Astrocyte (in vitro differentiated cells and primary cell): ENCODE measurements at regions not wholly inside any gene's neighbourhood (a gene's known extent, or its start where the extent isn't known, plus 50 kb on each side); places are given as distances from the start of the nearest gene placed in this dataset.

Source experiments
- DNase-seq: peaks from one replicate; pipeline ENCODE4 v3.0.0-alpha.2; 2010; ENCODE audit warnings: low read depth
- FAIRE-seq: peaks from 2 replicates; lab custom pipeline; 2011; peaks lifted over from hg19 to GRCh38; lab: Jason Lieb, UNC
- H2AFZ ChIP-seq: 2 replicates; pipeline ENCODE4 v1.6.0; 2012; ENCODE audit warnings: low read depth, low read length, inconsistent platforms
- H3K27ac ChIP-seq: 2 replicates; pipeline ENCODE4 v1.5.1; 2011; ENCODE audit warnings: low read depth, low read length, inconsistent platforms
- H3K27me3 ChIP-seq: 2 replicates; pipeline ENCODE4 v1.6.0; 2011; ENCODE audit warnings: low read length, inconsistent platforms; ENCODE audit not compliant: insufficient read depth
- H3K36me3 ChIP-seq: 2 replicates; pipeline ENCODE4 v1.5.1; 2011; ENCODE audit warnings: low read length, inconsistent platforms; ENCODE audit not compliant: insufficient read depth
- H3K4me1 ChIP-seq: 2 replicates; pipeline ENCODE4 v1.5.1; 2011; ENCODE audit warnings: low read length, inconsistent platforms; ENCODE audit not compliant: insufficient read depth
- H3K4me2 ChIP-seq: 2 replicates; pipeline ENCODE4 v1.6.0; 2012; ENCODE audit warnings: low read length, inconsistent platforms
- H3K4me3 ChIP-seq: 2 replicates; pipeline ENCODE4 v1.5.1; 2011; ENCODE audit warnings: low read depth, mild to moderate bottlenecking, low read length, inconsistent platforms; ENCODE audit not compliant: insufficient read depth
- H3K79me2 ChIP-seq: 2 replicates; pipeline ENCODE4 v1.6.0; 2012; ENCODE audit warnings: mild to moderate bottlenecking, low read length, inconsistent platforms; ENCODE audit not compliant: insufficient read depth
- H3K9ac ChIP-seq: 2 replicates; pipeline ENCODE4 v1.6.0; 2012; ENCODE audit warnings: mild to moderate bottlenecking, low read length, inconsistent platforms
- H3K9me3 ChIP-seq: 2 replicates; pipeline ENCODE4 v1.5.1; 2012; ENCODE audit warnings: low read depth, mild to moderate bottlenecking, low read length, inconsistent platforms; ENCODE audit not compliant: insufficient read depth
- H4K20me1 ChIP-seq: 2 replicates; pipeline ENCODE4 v1.6.0; 2012; ENCODE audit warnings: low read length, inconsistent platforms; ENCODE audit not compliant: insufficient read depth
- H3K27ac Mint-ChIP-seq: one replicate; pipeline ENCODE4 v1.8.0; 2021; ENCODE audit warnings: mild to moderate bottlenecking, mixed read lengths; ENCODE audit not compliant: unreplicated experiment
- H3K27me3 Mint-ChIP-seq: one replicate; pipeline ENCODE4 v1.8.0; 2021; ENCODE audit warnings: low read depth, mixed read lengths; ENCODE audit not compliant: unreplicated experiment
- H3K36me3 Mint-ChIP-seq: one replicate; pipeline ENCODE4 v1.8.0; 2021; ENCODE audit warnings: low read depth, mixed read lengths; ENCODE audit not compliant: unreplicated experiment
- H3K4me1 Mint-ChIP-seq: one replicate; pipeline ENCODE4 v1.8.0; 2021; ENCODE audit warnings: low read depth, mixed read lengths; ENCODE audit not compliant: unreplicated experiment
- H3K4me3 Mint-ChIP-seq: one replicate; pipeline ENCODE4 v1.8.0; 2021; ENCODE audit warnings: mild to moderate bottlenecking, moderate library complexity, mixed read lengths; ENCODE audit not compliant: unreplicated experiment
- H3K9me3 Mint-ChIP-seq: one replicate; pipeline ENCODE4 v1.8.0; 2021; ENCODE audit warnings: mild to moderate bottlenecking, mixed read lengths; ENCODE audit not compliant: unreplicated experiment
- CTCF ChIP-seq: IDR thresholded peaks from 2 replicates; pipeline ENCODE4 v1.5.1; 2011; ENCODE audit warnings: low read depth, mild to moderate bottlenecking, inconsistent platforms, low read length, moderate library complexity; ENCODE audit not compliant: insufficient read depth
- EZH2 ChIP-seq: IDR thresholded peaks from 2 replicates; pipeline ENCODE4 v1.6.1; 2012; ENCODE audit warnings: mild to moderate bottlenecking, low read length, inconsistent platforms; ENCODE audit not compliant: insufficient read depth

- Histone ChIP-seq H3K9me3 (no peaks in the 10 kb centered on the region), H3K9ac (no peak overlapping the region), H3K4me1 (peaks cover 12% of the 10 kb centered on the region), H3K79me2 (no peaks in the 10 kb centered on the region), H3K27me3 (no peaks in the 10 kb centered on the region), H3K27ac (no peak overlapping the region), H3K36me3 (no peaks in the 10 kb centered on the region), H4K20me1 (no peaks in the 10 kb centered on the region), H2AFZ (peak overlapping the region; percentile 78), H3K4me3 (no peak overlapping the region), H3K4me2 (peak overlapping the region; percentile 66)
- Mint-ChIP-seq H3K4me3 (no peak overlapping the region), H3K36me3 (peaks cover 1% of the 10 kb centered on the region), H3K4me1 (no peaks in the 10 kb centered on the region), H3K27me3 (no peaks in the 10 kb centered on the region), H3K9me3 (peaks cover 9% of the 10 kb centered on the region), H3K27ac (no peak overlapping the region)
- TF ChIP-seq CTCF (no peak), EZH2 (no peak)
- DNase-seq: peak; percentile 13
- FAIRE-seq: no peak
Measured at GRCh38 chr15:38144921-38145320, 107.7 kb upstream of the SPRED1 start.

DNA sequence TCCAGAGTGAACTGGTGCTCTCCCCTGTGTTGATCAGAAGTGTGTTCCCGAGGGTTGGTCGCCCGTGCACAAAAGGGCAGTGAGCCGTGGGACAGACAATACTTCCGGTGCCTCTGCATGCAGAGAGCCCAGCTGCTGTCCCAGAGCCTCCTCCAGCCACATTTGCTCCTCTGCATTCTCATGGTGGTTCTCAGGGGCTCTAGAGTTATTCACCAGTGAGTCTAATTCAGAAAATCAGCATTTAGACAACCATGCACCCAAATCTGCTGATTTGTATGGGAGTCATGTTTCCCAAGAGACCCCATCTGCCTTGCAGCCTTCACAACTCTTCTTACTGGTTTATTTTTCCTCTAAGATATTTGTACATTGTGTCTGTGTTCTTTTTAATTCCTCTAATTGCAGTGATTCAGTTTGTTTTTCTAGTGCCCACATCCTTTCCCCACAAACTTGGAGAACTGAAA lies 107.0 kb upstream of the SPRED1 start:
- FAIRE-seq: no peak
- Histone ChIP-seq H3K4me3 (peak overlapping the region; percentile 21), H3K9ac (no peak overlapping the region), H4K20me1 (no peaks in the 10 kb centered on the region), H2AFZ (peak overlapping the region; percentile 78), H3K4me2 (peak overlapping the region; percentile 66), H3K4me1 (peaks cover 12% of the 10 kb centered on the region), H3K9me3 (no peaks in the 10 kb centered on the region), H3K27me3 (no peaks in the 10 kb centered on the region), H3K36me3 (no peaks in the 10 kb centered on the region), H3K27ac (peak overlapping the region; percentile 5), H3K79me2 (no peaks in the 10 kb centered on the region)
- H3K36me3 Mint-ChIP-seq: peaks cover 3% of the 10 kb centered on the region
- no peaks in the 10 kb centered on the region for H3K4me1 Mint-ChIP-seq
- H3K4me3 Mint-ChIP-seq: no peak overlapping the region
- peaks cover 15% of the 10 kb centered on the region for H3K9me3 Mint-ChIP-seq
- no peak overlapping the region for H3K27ac Mint-ChIP-seq
- TF ChIP-seq CTCF: no peak
- no peak for TF ChIP-seq EZH2
- no peaks in the 10 kb centered on the region for H3K27me3 Mint-ChIP-seq
- DNase-seq: no peak

DNA sequence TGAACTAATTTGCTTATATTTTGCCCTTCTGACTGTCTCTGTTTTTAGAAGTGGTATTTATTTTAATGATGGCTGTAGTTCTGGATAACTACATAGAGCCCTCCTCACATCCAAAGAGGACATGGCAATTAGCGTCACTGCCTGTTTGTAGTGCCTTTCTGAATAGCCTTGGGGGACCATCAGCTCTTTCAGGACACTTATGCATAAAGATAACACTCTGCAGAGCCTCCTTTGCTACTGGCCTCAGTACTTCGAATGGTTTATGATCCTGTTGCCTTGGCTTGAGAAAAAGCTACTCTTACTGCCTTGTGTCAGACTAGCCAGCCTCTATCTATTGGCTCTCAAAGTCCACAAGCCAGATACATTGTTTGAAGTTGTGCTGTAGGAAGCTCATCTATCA lies 105.4 kb upstream of the SPRED1 start:
- no peak overlapping the region for H3K4me3 ChIP-seq
- FAIRE-seq (no peak), DNase-seq (no peak)
- H3K27ac ChIP-seq: no peak overlapping the region
- no peaks in the 10 kb centered on the region for H3K79me2 ChIP-seq
- Mint-ChIP-seq H3K4me3 (no peak overlapping the region), H3K9me3 (peaks cover 24% of the 10 kb centered on the region), H3K36me3 (peaks cover 3% of the 10 kb centered on the region), H3K27me3 (no peaks in the 10 kb centered on the region), H3K27ac (no peak overlapping the region), H3K4me1 (no peaks in the 10 kb centered on the region)
- H3K9me3 ChIP-seq: no peaks in the 10 kb centered on the region
- TF ChIP-seq EZH2 (no peak), CTCF (no peak)
- H3K4me2 ChIP-seq: no peak overlapping the region
- no peak overlapping the region for H3K9ac ChIP-seq
- no peak overlapping the region for H2AFZ ChIP-seq
- H3K4me1 ChIP-seq: peaks cover 12% of the 10 kb centered on the region
- H4K20me1 ChIP-seq: no peaks in the 10 kb centered on the region
- H3K36me3 ChIP-seq: no peaks in the 10 kb centered on the region
- no peaks in the 10 kb centered on the region for H3K27me3 ChIP-seq
